ENCODE measurements at regions not wholly inside any gene's neighbourhood (a gene's known extent, or its start where the extent isn't known, plus 50 kb on each side); places are given as distances from the start of the nearest gene placed in this dataset.

GRCh38 chr13:105465745-105466144 is 1069.7 kb downstream of the EFNB2 start, which contains the start of gene DAOA:
TSS of gene DAOA (plus strand) at chr13:105466045.
- no peak for TF ChIP-seq CTCF (IDR thresholded peaks at IDR 0.05; ENCODE audit: poor library complexity, severe bottlenecking)

GRCh38 chr13:105465251-105465650 is 1070.2 kb downstream of the EFNB2 start:
- H3K36me3 ChIP-seq (ENCODE audit: low read depth) = no peaks in the 10 kb centered on the region
- peaks cover 11% of the 10 kb centered on the region for H3K4me1 ChIP-seq (ENCODE audit: insufficient read depth, poor library complexity, severe bottlenecking)
- ATAC-seq (ENCODE audit: low read depth) (no peak), DNase-seq (ENCODE audit: low spot score) (no peak)
- TF ChIP-seq CTCF (IDR thresholded peaks at IDR 0.05; ENCODE audit: poor library complexity, severe bottlenecking) = no peak
- H3K4me3 ChIP-seq (ENCODE audit: severe bottlenecking) = no peak overlapping the region
- no peaks in the 10 kb centered on the region for H3K9me3 ChIP-seq (ENCODE audit: severe bottlenecking)
- no peaks in the 10 kb centered on the region for H3K27me3 ChIP-seq (ENCODE audit: insufficient read depth, poor library complexity, severe bottlenecking)
- no peak overlapping the region for H3K27ac ChIP-seq (ENCODE audit: poor library complexity, severe bottlenecking)

More at GRCh38 chr13:105465745-105466144, 1069.7 kb downstream of the EFNB2 start, which contains the start of gene DAOA:
- H3K27me3 ChIP-seq (ENCODE audit: insufficient read depth, poor library complexity, severe bottlenecking) = no peaks in the 10 kb centered on the region
- H3K36me3 ChIP-seq (ENCODE audit: low read depth) = no peaks in the 10 kb centered on the region
- no peak within 1 kb of the TSS for H3K4me3 ChIP-seq (ENCODE audit: severe bottlenecking)
- ATAC-seq (ENCODE audit: low read depth) (no peak), DNase-seq (ENCODE audit: low spot score) (no peak)
- no peaks in the 10 kb centered on the region for H3K9me3 ChIP-seq (ENCODE audit: severe bottlenecking)
- H3K27ac ChIP-seq (ENCODE audit: poor library complexity, severe bottlenecking) = no peak within 1 kb of the TSS
- peaks cover 11% of the 10 kb centered on the region for H3K4me1 ChIP-seq (ENCODE audit: insufficient read depth, poor library complexity, severe bottlenecking)

GRCh38 chr13:105464249-105464648 is 1071.2 kb downstream of the EFNB2 start:
- Histone ChIP-seq H3K9me3 (ENCODE audit: severe bottlenecking) (no peaks in the 10 kb centered on the region), H3K36me3 (ENCODE audit: low read depth) (no peaks in the 10 kb centered on the region), H3K4me3 (ENCODE audit: severe bottlenecking) (no peak overlapping the region), H3K27ac (ENCODE audit: poor library complexity, severe bottlenecking) (no peak overlapping the region), H3K4me1 (ENCODE audit: insufficient read depth, poor library complexity, severe bottlenecking) (peaks cover 11% of the 10 kb centered on the region), H3K27me3 (ENCODE audit: insufficient read depth, poor library complexity, severe bottlenecking) (no peaks in the 10 kb centered on the region)
- DNase-seq (ENCODE audit: low spot score) (no peak), ATAC-seq (ENCODE audit: low read depth) (peak; percentile 54; the same call in 2 of the 3 replicates)
- TF ChIP-seq CTCF (IDR thresholded peaks at IDR 0.05; ENCODE audit: poor library complexity, severe bottlenecking) = no peak

- Histone ChIP-seq H3K36me3 (ENCODE audit: low read depth) (no peaks in the 10 kb centered on the region), H3K9me3 (ENCODE audit: severe bottlenecking) (no peaks in the 10 kb centered on the region), H3K4me3 (ENCODE audit: severe bottlenecking) (no peak overlapping the region), H3K27ac (ENCODE audit: poor library complexity, severe bottlenecking) (no peak overlapping the region), H3K4me1 (ENCODE audit: insufficient read depth, poor library complexity, severe bottlenecking) (peaks cover 11% of the 10 kb centered on the region), H3K27me3 (ENCODE audit: insufficient read depth, poor library complexity, severe bottlenecking) (no peaks in the 10 kb centered on the region)
- DNase-seq (ENCODE audit: low spot score) (no peak), ATAC-seq (ENCODE audit: low read depth) (no peak)
- TF ChIP-seq CTCF (IDR thresholded peaks at IDR 0.05; ENCODE audit: poor library complexity, severe bottlenecking) = no peak
Measured at GRCh38 chr13:105463011-105463501, 1072.4 kb downstream of the EFNB2 start.

GRCh38 chr13:105462098-105462497 is 1073.4 kb downstream of the EFNB2 start:
- no peak for TF ChIP-seq CTCF (IDR thresholded peaks at IDR 0.05; ENCODE audit: poor library complexity, severe bottlenecking)
- Histone ChIP-seq H3K27me3 (ENCODE audit: insufficient read depth, poor library complexity, severe bottlenecking) (no peaks in the 10 kb centered on the region), H3K4me1 (ENCODE audit: insufficient read depth, poor library complexity, severe bottlenecking) (peaks cover 11% of the 10 kb centered on the region), H3K4me3 (ENCODE audit: severe bottlenecking) (no peak overlapping the region), H3K27ac (ENCODE audit: poor library complexity, severe bottlenecking) (peak overlapping the region; percentile 0), H3K36me3 (ENCODE audit: low read depth) (no peaks in the 10 kb centered on the region), H3K9me3 (ENCODE audit: severe bottlenecking) (no peaks in the 10 kb centered on the region)
- DNase-seq (ENCODE audit: low spot score) (no peak), ATAC-seq (ENCODE audit: low read depth) (peak; percentile 35; the same call in 2 of the 3 replicates)

All from RWPE2 (cell line).